Neural progenitor cell (in vitro differentiated cells): ENCODE measurements at regions not wholly inside any gene's neighbourhood (a gene's known extent, or its start where the extent isn't known, plus 50 kb on each side); places are given as distances from the start of the nearest gene placed in this dataset.

Experiments used
- CTCF ChIP-seq: fragments of 200-600 bp; sonication (generic); IDR thresholded peaks from 2 replicates; pipeline ENCODE4 v1.5.1; 2017; ENCODE audit warnings: antibody characterized with exemption, mild to moderate bottlenecking
- EZH2 ChIP-seq: fragments of 200-600 bp; sonication (generic); IDR thresholded peaks from 2 replicates; pipeline ENCODE4 v1.6.1; 2017; ENCODE audit warnings: antibody characterized with exemption, mild to moderate bottlenecking, moderate library complexity

GRCh38 chr11:90795746-90796145, 572.9 kb upstream of the CHORDC1 start:
- TF ChIP-seq CTCF = no peak
- TF ChIP-seq EZH2 = no peak
